HG03469 (cell line): ENCODE measurements at regions not wholly inside any gene's neighbourhood (a gene's known extent, or its start where the extent isn't known, plus 50 kb on each side); places are given as distances from the start of the nearest gene placed in this dataset.

ENCODE experiments used
- ATAC-seq: cut with Tn5 transposase; IDR thresholded peaks from one replicate; pipeline ENCODE4 v1.9.1; 2021; ENCODE audit warnings: mild to moderate bottlenecking, moderate library complexity, moderate number of reproducible peaks; ENCODE audit not compliant: unreplicated experiment

GRCh38 chr13:76796851-76797250 lies 89.4 kb downstream of the KCTD12 start:
- no peak for ATAC-seq

GRCh38 chr13:76795701-76796695 lies 90.2 kb downstream of the KCTD12 start:
- no peak for ATAC-seq

- ATAC-seq, result no peak
Observed at GRCh38 chr13:76792731-76793347, 93.4 kb downstream of the KCTD12 start.

- no peak for ATAC-seq
Observed at GRCh38 chr13:76790980-76791819, 95.0 kb downstream of the KCTD12 start.

GRCh38 chr13:76790526-76790925 lies 95.7 kb downstream of the KCTD12 start:
- ATAC-seq, result no peak

GRCh38 chr13:76783798-76784197 lies 102.4 kb downstream of the KCTD12 start:
- ATAC-seq, result no peak

- ATAC-seq, result no peak
Observed at GRCh38 chr13:76778853-76779252, 107.4 kb downstream of the KCTD12 start.

- ATAC-seq, result no peak
Observed at GRCh38 chr13:76777096-76777495, 109.1 kb downstream of the KCTD12 start.

GRCh38 chr13:76775088-76775740 lies 111.0 kb downstream of the KCTD12 start:
- ATAC-seq, result no peak

GRCh38 chr13:76773448-76774094 lies 112.6 kb downstream of the KCTD12 start:
- ATAC-seq, result no peak

- ATAC-seq, result no peak
Observed at GRCh38 chr13:76772241-76772640, 114.0 kb downstream of the KCTD12 start.

GRCh38 chr13:76769271-76769791 lies 116.9 kb downstream of the KCTD12 start:
- no peak for ATAC-seq

- ATAC-seq, result no peak
Observed at GRCh38 chr13:76768384-76768783, 117.8 kb downstream of the KCTD12 start.

GRCh38 chr13:76764916-76765315 lies 121.3 kb downstream of the KCTD12 start:
- no peak for ATAC-seq

GRCh38 chr13:76764429-76764828 lies 121.8 kb downstream of the KCTD12 start:
- no peak for ATAC-seq

- no peak for ATAC-seq
Observed at GRCh38 chr13:76762721-76763120, 123.5 kb downstream of the KCTD12 start.

GRCh38 chr13:76759877-76760276 lies 126.3 kb downstream of the KCTD12 start:
- ATAC-seq, result no peak

GRCh38 chr13:76758738-76759137 lies 127.5 kb downstream of the KCTD12 start:
- ATAC-seq, result no peak

- ATAC-seq, result no peak
Observed at GRCh38 chr13:76758257-76758656, 127.9 kb downstream of the KCTD12 start.

- ATAC-seq, result no peak
Observed at GRCh38 chr13:76756451-76756850, 129.8 kb downstream of the KCTD12 start.
